GM12878 (cell line): ENCODE measurements at regions not wholly inside any gene's neighbourhood (a gene's known extent, or its start where the extent isn't known, plus 50 kb on each side); places are given as distances from the start of the nearest gene placed in this dataset.

ENCODE experiments used
- YY1 ChIP-seq: IDR thresholded peaks from 2 replicates; pipeline ENCODE4 v1.6.1; 2011; ENCODE audit warnings: low read depth, mild to moderate bottlenecking, low read length
- ZZZ3 ChIP-seq: IDR thresholded peaks from 2 replicates; pipeline ENCODE4 v1.6.1; 2011; ENCODE audit warnings: low read depth; ENCODE audit not compliant: control insufficient read depth, insufficient read length

DNA sequence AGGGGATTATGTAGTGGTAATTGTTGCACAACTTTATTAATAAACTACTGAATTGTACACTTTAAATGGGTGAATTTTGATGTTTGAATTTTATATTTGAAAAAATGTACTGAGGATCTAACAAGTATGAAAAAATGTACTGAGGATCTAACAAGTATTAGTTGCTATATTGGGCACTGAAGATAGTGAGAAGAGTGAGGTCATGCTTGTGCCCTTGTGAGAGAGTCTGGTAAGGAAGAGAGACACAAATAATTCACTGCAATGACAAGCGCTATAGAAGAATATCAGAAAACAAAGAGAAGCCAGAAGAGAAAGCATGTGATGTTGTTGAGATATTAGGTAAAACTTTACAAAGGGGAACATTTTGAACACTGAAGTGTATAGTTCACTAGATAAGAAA is 137.6 kb downstream of the DTWD1 start:
- TF ChIP-seq YY1 (no peak), ZZZ3 (no peak)
